HCT116 (cell line): ENCODE measurements at regions not wholly inside any gene's neighbourhood (a gene's known extent, or its start where the extent isn't known, plus 50 kb on each side); places are given as distances from the start of the nearest gene placed in this dataset.

ENCODE experiments used
- ATAC-seq: fragments of 200-7000 bp; cut with Tn5 transposase; 2 replicates; pipeline ENCODE4 v1.9.1; 2020; ENCODE audit warnings: mild to moderate bottlenecking, moderate library complexity
- BruUV-seq: library from RNA; stranded (reverse); fragments of 400-500 nt; replicated peaks from 2 replicates; lab custom pipeline; 2021; lab: Mats Ljungman, UMichigan
- CTCF ChIA-PET: fragments of 300-600 bp; sonication (Branson Sonifier 250); formaldehyde crosslinking; loops from one replicate; lab custom pipeline; 2021; ENCODE audit warnings: antibody characterized with exemption; lab: Charles Lee
- POLR2A ChIA-PET: fragments of 300-600, 350-600 bp; sonication (Branson Sonifier 250); formaldehyde crosslinking; loops from one replicate; lab custom pipeline; 2021; ENCODE audit warnings: antibody characterized with exemption; lab: Charles Lee
- RAD21 ChIA-PET, 2 experiments: fragments of 300-600 bp; sonication (Branson Sonifier 250); formaldehyde crosslinking; loops; one replicate each; lab custom pipeline; 2023; ENCODE audit warnings: low total read pairs in 2 of 2; ENCODE audit not compliant: uncharacterized antibody in 2 of 2, unreplicated experiment in 2 of 2, low non-redundant PET in 1 of 2; lab: Charles Lee
- DNase-seq: peaks from one replicate; pipeline ENCODE4 v3.0.0-alpha.2; 2010; ENCODE audit warnings: low read depth, low spot score
- H2AFZ ChIP-seq: fragments of 200-600 bp; shearing (Covaris generic), sonication (generic); 2 replicates; pipeline ENCODE4 v1.6.1; 2017; ENCODE audit warnings: low read depth, mixed run types, mixed read lengths, antibody characterized with exemption, low read length; ENCODE audit not compliant: poor library complexity, severe bottlenecking
- H3K27ac ChIP-seq: 2 replicates; pipeline ENCODE4 v1.5.1; 2012; ENCODE audit warnings: low read depth, low read length
- H3K27me3 ChIP-seq: fragments of 200-600 bp; sonication (generic); 2 replicates; pipeline ENCODE4 v1.6.1; 2016; ENCODE audit warnings: mixed run types, low read length, mixed read lengths; ENCODE audit not compliant: insufficient read depth
- H3K36me3 ChIP-seq, 2 experiments: fragments of 200-500 bp in 1 of 2; fragments of 200-600 bp in 1 of 2; sonication (Bioruptor generic) in 1 of 2; sonication (generic) in 1 of 2; 2 replicates each; pipeline versions ENCODE4 v1.5.1 to v1.6.1; 2014 to 2016; ENCODE audit warnings: low read length in 2 of 2, inconsistent platforms in 1 of 2, mixed read lengths in 1 of 2, mixed run types in 1 of 2; ENCODE audit not compliant: insufficient read depth in 2 of 2, control insufficient read depth in 1 of 2
- H3K4me1 ChIP-seq, 2 experiments: fragments of 200-600 bp in 1 of 2; sonication (generic) in 1 of 2; 2 replicates each; pipeline versions ENCODE4 v1.5.1 to v1.6.1; 2012 to 2017; ENCODE audit warnings: low read length in 2 of 2, inconsistent platforms in 1 of 2, mild to moderate bottlenecking in 1 of 2, mixed read lengths in 1 of 2, mixed run types in 1 of 2, moderate library complexity in 1 of 2; ENCODE audit not compliant: insufficient read depth in 2 of 2, control insufficient read depth in 1 of 2
- H3K4me2 ChIP-seq: fragments of 200-600 bp; sonication (generic); 2 replicates; pipeline ENCODE4 v1.6.1; 2017; ENCODE audit warnings: mixed run types, low read length, mixed read lengths
- H3K4me3 ChIP-seq, 2 experiments: fragments of 200-600 bp in 1 of 2; sonication (generic) in 1 of 2; replicated peaks in 1 of 2; 2 replicates each; pipeline ENCODE4 v1.5.1; 2011 to 2016; ENCODE audit warnings: low read length in 2 of 2, control low read depth in 1 of 2, low read depth in 1 of 2, mild to moderate bottlenecking in 1 of 2, mixed read lengths in 1 of 2, mixed run types in 1 of 2
- H3K79me2 ChIP-seq: fragments of 200-600 bp; sonication (generic); 2 replicates; pipeline ENCODE4 v1.6.1; 2017; ENCODE audit warnings: mild to moderate bottlenecking, mixed run types, low read length, moderate library complexity, mixed read lengths; ENCODE audit not compliant: insufficient read depth
- H3K9ac ChIP-seq: fragments of 200-600 bp; sonication (generic); 2 replicates; pipeline ENCODE4 v1.6.1; 2016; ENCODE audit warnings: low read length, mixed read lengths
- H3K9me2 ChIP-seq: fragments of 200-600 bp; sonication (generic), shearing (Covaris generic); 2 replicates; pipeline ENCODE4 v1.6.1; 2017; ENCODE audit warnings: mixed run types, mild to moderate bottlenecking, moderate library complexity; ENCODE audit not compliant: insufficient read depth
- H3K9me3 ChIP-seq, 2 experiments: fragments of 200-500 bp in 1 of 2; fragments of 200-600 bp in 1 of 2; sonication (Bioruptor generic) in 1 of 2; sonication (generic) in 1 of 2; 2 replicates each; pipeline ENCODE4 v1.6.1; 2014 to 2017; ENCODE audit warnings: low read length in 2 of 2, mixed read lengths in 2 of 2, inconsistent platforms in 1 of 2, low read depth in 1 of 2, mild to moderate bottlenecking in 1 of 2, mixed run types in 1 of 2, moderate library complexity in 1 of 2; ENCODE audit not compliant: control insufficient read depth in 1 of 2, insufficient read depth in 1 of 2
- H4K20me1 ChIP-seq: fragments of 200-600 bp; sonication (generic), shearing (Covaris generic); 2 replicates; pipeline ENCODE4 v1.6.1; 2017; ENCODE audit warnings: mixed run types, mild to moderate bottlenecking, moderate library complexity; ENCODE audit not compliant: insufficient read depth
- CBX3 ChIP-seq: IDR thresholded peaks from 2 replicates; pipeline ENCODE4 v1.6.1; 2012; ENCODE audit warnings: low read depth
- CEBPB ChIP-seq: IDR thresholded peaks from 2 replicates; pipeline ENCODE4 v1.6.1; 2012; ENCODE audit warnings: low read depth
- EGR1 ChIP-seq: IDR thresholded peaks from 2 replicates; pipeline ENCODE4 v1.6.1; 2012; ENCODE audit warnings: low read depth
- JUND ChIP-seq: IDR thresholded peaks from 2 replicates; pipeline ENCODE4 v1.6.1; 2012
- POLR2AphosphoS5 ChIP-seq: IDR thresholded peaks from 2 replicates; pipeline ENCODE4 v1.6.1; 2011; ENCODE audit warnings: mild to moderate bottlenecking, low read depth, low read length, moderate library complexity
- RAD21 ChIP-seq: IDR thresholded peaks from 2 replicates; pipeline ENCODE4 v1.6.1; 2012; ENCODE audit warnings: low read depth, mild to moderate bottlenecking
- SIN3A ChIP-seq: IDR thresholded peaks from 2 replicates; pipeline ENCODE4 v1.6.1; 2012; ENCODE audit warnings: low read depth
- YY1 ChIP-seq: IDR thresholded peaks from 2 replicates; pipeline ENCODE4 v1.6.1; 2011; ENCODE audit warnings: low read length, low read depth, moderate library complexity, mild to moderate bottlenecking; ENCODE audit not compliant: insufficient replicate concordance; ENCODE audit errors: extremely low read depth
- ZFX ChIP-seq: fragments of 450-650 bp; IDR thresholded peaks from 2 replicates; pipeline ENCODE4 v1.6.1; 2017
- intact Hi-C: fragments of 100-400 bp; cut with micrococcal nuclease; formaldehyde crosslinking; loops from 2 replicates; pipeline ENCODE4 v1.10.0; 2022
- TF ChIP-seq, protein P1 (sequence below): IDR thresholded peaks from 2 replicates; pipeline ENCODE4 v1.6.1; 2011; ENCODE audit warnings: mild to moderate bottlenecking, low read length, moderate library complexity; ENCODE audit not compliant: insufficient replicate concordance; ENCODE audit errors: extremely low read depth
- TF ChIP-seq, protein P2 (sequence below): IDR thresholded peaks from 2 replicates; pipeline ENCODE4 v1.6.1; 2012

DNA sequence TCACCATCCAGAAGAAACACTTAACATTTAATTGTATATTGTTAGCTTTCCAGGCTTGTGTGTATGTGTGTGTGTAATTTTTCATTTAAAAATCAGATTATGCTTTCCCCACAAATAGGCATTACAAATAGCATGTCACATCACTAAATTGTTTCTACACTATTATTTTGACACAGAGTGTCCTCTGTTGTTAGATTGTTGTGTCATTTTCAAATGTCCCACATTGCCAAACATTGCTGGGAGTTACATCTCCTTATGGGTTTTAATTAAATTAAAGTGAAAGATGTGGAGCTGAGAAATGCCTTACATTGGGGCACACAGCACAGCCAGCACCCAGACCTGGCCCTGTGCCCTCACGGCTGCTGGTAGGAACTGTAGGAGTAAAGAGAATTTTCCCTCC lies 295.6 kb downstream of the ZEB1 start:
- Histone ChIP-seq H3K27ac (no peak overlapping the region), H4K20me1 (no peaks in the 10 kb centered on the region), H2AFZ (no peak overlapping the region), H3K4me2 (no peak overlapping the region), H3K4me1 (peaks cover 0 to under 1% of the 10 kb centered on the region in 2 experiments; a peak in 1 of 4 replicates), H3K9ac (no peak overlapping the region), H3K27me3 (no peaks in the 10 kb centered on the region), H3K4me3 (no peak overlapping the region), H3K36me3 (no peaks in the 10 kb centered on the region), H3K79me2 (no peaks in the 10 kb centered on the region), H3K9me3 (no peaks in the 10 kb centered on the region), H3K9me2 (0 out of 2 replicates have a peak, but pooled peaks cover under 1% of the 10 kb centered on the region)
- no peak for DNase-seq
- TF ChIP-seq RAD21 (no peak), ZFX (no peak), EGR1 (no peak), POLR2AphosphoS5 (no peak)
- TF ChIP-seq, protein P1, sequence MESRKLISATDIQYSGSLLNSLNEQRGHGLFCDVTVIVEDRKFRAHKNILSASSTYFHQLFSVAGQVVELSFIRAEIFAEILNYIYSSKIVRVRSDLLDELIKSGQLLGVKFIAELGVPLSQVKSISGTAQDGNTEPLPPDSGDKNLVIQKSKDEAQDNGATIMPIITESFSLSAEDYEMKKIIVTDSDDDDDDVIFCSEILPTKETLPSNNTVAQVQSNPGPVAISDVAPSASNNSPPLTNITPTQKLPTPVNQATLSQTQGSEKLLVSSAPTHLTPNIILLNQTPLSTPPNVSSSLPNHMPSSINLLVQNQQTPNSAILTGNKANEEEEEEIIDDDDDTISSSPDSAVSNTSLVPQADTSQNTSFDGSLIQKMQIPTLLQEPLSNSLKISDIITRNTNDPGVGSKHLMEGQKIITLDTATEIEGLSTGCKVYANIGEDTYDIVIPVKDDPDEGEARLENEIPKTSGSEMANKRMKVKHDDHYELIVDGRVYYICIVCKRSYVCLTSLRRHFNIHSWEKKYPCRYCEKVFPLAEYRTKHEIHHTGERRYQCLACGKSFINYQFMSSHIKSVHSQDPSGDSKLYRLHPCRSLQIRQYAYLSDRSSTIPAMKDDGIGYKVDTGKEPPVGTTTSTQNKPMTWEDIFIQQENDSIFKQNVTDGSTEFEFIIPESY = no peak
- RAD21 ChIA-PET = no interaction called here
- POLR2A ChIA-PET = no interaction called here
- no TSS peak for BruUV-seq
- no peak for ATAC-seq
- intact Hi-C loops = no loop called here
- CTCF ChIA-PET = no interaction called here

DNA sequence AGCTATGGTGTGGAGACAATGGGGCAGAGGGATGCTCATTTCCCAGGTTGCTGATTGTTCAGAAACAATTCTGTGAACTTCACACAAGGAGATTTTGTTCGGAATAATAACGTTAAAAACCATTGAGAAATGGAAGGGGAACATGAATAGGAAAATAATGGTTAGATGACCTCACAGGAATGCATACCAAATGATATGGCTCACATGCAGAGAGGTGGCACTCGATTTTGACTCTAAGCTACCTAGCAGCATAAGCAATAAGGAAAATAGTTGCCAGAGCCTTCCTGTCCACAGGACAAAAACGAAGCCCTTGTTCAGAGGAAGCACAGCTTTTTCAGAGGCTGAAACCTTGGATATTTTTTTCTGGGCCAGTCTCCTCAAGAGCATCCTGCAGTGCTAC lies 293.1 kb downstream of the ZEB1 start:
- no peak for TF ChIP-seq CEBPB
- no peak for TF ChIP-seq POLR2AphosphoS5
- TF ChIP-seq ZFX = no peak
- no peak for TF ChIP-seq YY1
- TF ChIP-seq, protein P1 = no peak
- no peak for TF ChIP-seq EGR1
- TF ChIP-seq, protein P2, sequence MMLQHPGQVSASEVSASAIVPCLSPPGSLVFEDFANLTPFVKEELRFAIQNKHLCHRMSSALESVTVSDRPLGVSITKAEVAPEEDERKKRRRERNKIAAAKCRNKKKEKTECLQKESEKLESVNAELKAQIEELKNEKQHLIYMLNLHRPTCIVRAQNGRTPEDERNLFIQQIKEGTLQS = no peak
- no peak for TF ChIP-seq JUND
- no peak for TF ChIP-seq CBX3
- TF ChIP-seq SIN3A = no peak
- TF ChIP-seq, all 23 proteins: peak for 0
- H3K4me1 ChIP-seq = no peaks in the 10 kb centered on the region
- no peaks in the 10 kb centered on the region for H3K79me2 ChIP-seq
- CTCF ChIA-PET = no interaction called here
- ATAC-seq = no peak
- intact Hi-C loops = no loop called here
- POLR2A ChIA-PET = no interaction called here
- H3K4me3 ChIP-seq = no peak overlapping the region
- 0 out of 2 replicates have a peak, but pooled peaks cover 3% of the 10 kb centered on the region for H3K9me2 ChIP-seq
- H3K27ac ChIP-seq = no peak overlapping the region
- no peaks in the 10 kb centered on the region for H3K36me3 ChIP-seq
- RAD21 ChIA-PET = no interaction called here
- H3K4me2 ChIP-seq = no peak overlapping the region
- H2AFZ ChIP-seq = no peak overlapping the region
- no peak overlapping the region for H3K9ac ChIP-seq
- H4K20me1 ChIP-seq = no peaks in the 10 kb centered on the region
- DNase-seq = no peak
- H3K9me3 ChIP-seq = no peaks in the 10 kb centered on the region
- no TSS peak for BruUV-seq
- H3K27me3 ChIP-seq = no peaks in the 10 kb centered on the region
